WTC11 (cell line): ENCODE measurements at regions not wholly inside any gene's neighbourhood (a gene's known extent, or its start where the extent isn't known, plus 50 kb on each side); places are given as distances from the start of the nearest gene placed in this dataset.

Experiments
- CBFB ChIP-seq: sonication (generic); formaldehyde crosslinking; IDR thresholded peaks from 2 replicates; pipeline ENCODE4 v1.8.1; 2022; ENCODE audit warnings: mild to moderate bottlenecking, low read depth, missing genetic modification reagents
- TF ChIP-seq, protein P1 (sequence below): fragments of 200-600 bp; IDR thresholded peaks from 2 replicates; pipeline ENCODE4 v1.8.0; 2022; ENCODE audit warnings: antibody characterized with exemption
- TF ChIP-seq, protein P2 (sequence below): sonication (generic); formaldehyde crosslinking; IDR thresholded peaks from 2 replicates; pipeline ENCODE4 v1.8.0; 2023; ENCODE audit warnings: missing genetic modification reagents, mild to moderate bottlenecking, borderline replicate concordance

DNA sequence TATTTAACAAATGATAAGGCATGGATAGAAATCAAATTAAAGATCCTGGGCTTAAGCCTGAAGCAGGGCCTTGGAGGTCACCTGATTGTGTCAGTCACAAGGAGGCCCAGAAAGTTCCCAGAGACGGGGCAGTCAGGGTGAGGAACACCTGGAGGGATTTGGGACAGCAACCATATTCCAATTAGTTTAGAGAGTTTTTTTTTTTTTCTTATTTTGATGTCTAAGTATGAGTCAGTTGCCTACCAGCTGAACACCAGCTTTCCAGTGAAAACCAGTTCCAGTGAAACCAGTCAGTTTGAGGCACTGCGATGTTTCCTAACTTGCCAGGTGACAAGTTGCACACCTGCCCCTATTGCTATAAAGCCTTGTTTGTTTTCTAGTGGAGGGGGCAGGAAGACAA, 350.7 kb upstream of the AZI2 start:
- TF ChIP-seq CBFB (CRISPR knock-in tag): no peak
- TF ChIP-seq, protein P1, sequence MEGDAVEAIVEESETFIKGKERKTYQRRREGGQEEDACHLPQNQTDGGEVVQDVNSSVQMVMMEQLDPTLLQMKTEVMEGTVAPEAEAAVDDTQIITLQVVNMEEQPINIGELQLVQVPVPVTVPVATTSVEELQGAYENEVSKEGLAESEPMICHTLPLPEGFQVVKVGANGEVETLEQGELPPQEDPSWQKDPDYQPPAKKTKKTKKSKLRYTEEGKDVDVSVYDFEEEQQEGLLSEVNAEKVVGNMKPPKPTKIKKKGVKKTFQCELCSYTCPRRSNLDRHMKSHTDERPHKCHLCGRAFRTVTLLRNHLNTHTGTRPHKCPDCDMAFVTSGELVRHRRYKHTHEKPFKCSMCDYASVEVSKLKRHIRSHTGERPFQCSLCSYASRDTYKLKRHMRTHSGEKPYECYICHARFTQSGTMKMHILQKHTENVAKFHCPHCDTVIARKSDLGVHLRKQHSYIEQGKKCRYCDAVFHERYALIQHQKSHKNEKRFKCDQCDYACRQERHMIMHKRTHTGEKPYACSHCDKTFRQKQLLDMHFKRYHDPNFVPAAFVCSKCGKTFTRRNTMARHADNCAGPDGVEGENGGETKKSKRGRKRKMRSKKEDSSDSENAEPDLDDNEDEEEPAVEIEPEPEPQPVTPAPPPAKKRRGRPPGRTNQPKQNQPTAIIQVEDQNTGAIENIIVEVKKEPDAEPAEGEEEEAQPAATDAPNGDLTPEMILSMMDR: no peak
- TF ChIP-seq, protein P2, sequence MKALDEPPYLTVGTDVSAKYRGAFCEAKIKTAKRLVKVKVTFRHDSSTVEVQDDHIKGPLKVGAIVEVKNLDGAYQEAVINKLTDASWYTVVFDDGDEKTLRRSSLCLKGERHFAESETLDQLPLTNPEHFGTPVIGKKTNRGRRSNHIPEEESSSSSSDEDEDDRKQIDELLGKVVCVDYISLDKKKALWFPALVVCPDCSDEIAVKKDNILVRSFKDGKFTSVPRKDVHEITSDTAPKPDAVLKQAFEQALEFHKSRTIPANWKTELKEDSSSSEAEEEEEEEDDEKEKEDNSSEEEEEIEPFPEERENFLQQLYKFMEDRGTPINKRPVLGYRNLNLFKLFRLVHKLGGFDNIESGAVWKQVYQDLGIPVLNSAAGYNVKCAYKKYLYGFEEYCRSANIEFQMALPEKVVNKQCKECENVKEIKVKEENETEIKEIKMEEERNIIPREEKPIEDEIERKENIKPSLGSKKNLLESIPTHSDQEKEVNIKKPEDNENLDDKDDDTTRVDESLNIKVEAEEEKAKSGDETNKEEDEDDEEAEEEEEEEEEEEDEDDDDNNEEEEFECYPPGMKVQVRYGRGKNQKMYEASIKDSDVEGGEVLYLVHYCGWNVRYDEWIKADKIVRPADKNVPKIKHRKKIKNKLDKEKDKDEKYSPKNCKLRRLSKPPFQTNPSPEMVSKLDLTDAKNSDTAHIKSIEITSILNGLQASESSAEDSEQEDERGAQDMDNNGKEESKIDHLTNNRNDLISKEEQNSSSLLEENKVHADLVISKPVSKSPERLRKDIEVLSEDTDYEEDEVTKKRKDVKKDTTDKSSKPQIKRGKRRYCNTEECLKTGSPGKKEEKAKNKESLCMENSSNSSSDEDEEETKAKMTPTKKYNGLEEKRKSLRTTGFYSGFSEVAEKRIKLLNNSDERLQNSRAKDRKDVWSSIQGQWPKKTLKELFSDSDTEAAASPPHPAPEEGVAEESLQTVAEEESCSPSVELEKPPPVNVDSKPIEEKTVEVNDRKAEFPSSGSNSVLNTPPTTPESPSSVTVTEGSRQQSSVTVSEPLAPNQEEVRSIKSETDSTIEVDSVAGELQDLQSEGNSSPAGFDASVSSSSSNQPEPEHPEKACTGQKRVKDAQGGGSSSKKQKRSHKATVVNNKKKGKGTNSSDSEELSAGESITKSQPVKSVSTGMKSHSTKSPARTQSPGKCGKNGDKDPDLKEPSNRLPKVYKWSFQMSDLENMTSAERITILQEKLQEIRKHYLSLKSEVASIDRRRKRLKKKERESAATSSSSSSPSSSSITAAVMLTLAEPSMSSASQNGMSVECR (CRISPR knock-in tag): no peak
